Sigmoid colon (tissue), 4 donors: ENCODE measurements at regions not wholly inside any gene's neighbourhood (a gene's known extent, or its start where the extent isn't known, plus 50 kb on each side); places are given as distances from the start of the nearest gene placed in this dataset.

Experiments used
- CTCF ChIP-seq, 4 experiments: fragments of 450-650 bp in 3 of 4; fragments of 200-600 bp in 1 of 4; IDR thresholded peaks; one replicate each; pipeline ENCODE4 v1.5.1; 2016 to 2019; ENCODE audit warnings: antibody characterized with exemption in 4 of 4, mild to moderate bottlenecking in 3 of 4, moderate library complexity in 2 of 4
- POLR2A ChIP-seq, 2 donors: fragments of 450-650 bp; IDR thresholded peaks; one replicate each; pipeline ENCODE4 v1.6.1; 2016; ENCODE audit warnings: antibody characterized with exemption in 2 of 2, mild to moderate bottlenecking in 2 of 2, moderate library complexity in 2 of 2
- POLR2AphosphoS5 ChIP-seq, 4 donors: sonication (generic); formaldehyde crosslinking; IDR thresholded peaks; one replicate each; pipeline ENCODE4 v1.6.1; 2017; ENCODE audit warnings: antibody characterized with exemption in 4 of 4

- TF ChIP-seq POLR2A (IDR thresholded peaks at IDR 0.05) (no peak), CTCF (IDR thresholded peaks at IDR 0.05) (no peak), POLR2AphosphoS5 (IDR thresholded peaks at IDR 0.05) (no peak)
Observed at GRCh38 chr13:108087810-108088209, 127.5 kb downstream of the LIG4 start.
